A673 (cell line): ENCODE measurements at regions not wholly inside any gene's neighbourhood (a gene's known extent, or its start where the extent isn't known, plus 50 kb on each side); places are given as distances from the start of the nearest gene placed in this dataset.

Experiments
- BruUV-seq: library from RNA; stranded (reverse); fragments of 400-500 nt; replicated peaks from 2 replicates; lab custom pipeline; 2021; lab: Mats Ljungman, UMichigan
- CTCF ChIA-PET: fragments of 300-600 bp; sonication (Branson Sonifier 250); formaldehyde crosslinking; loops from one replicate; lab custom pipeline; 2022; ENCODE audit warnings: antibody characterized with exemption; lab: Charles Lee
- POLR2A ChIA-PET: fragments of 300-600 bp; sonication (Branson Sonifier 250); formaldehyde crosslinking; loops from one replicate; lab custom pipeline; 2022; ENCODE audit warnings: antibody characterized with exemption; ENCODE audit not compliant: low non-redundant PET; lab: Charles Lee
- DNase-seq: peaks from one replicate; pipeline ENCODE4 v3.0.0-alpha.2; 2015; ENCODE audit warnings: low spot score
- H3K27ac ChIP-seq: fragments of 200-600 bp; sonication (generic); 2 replicates; pipeline ENCODE4 v1.5.1; 2016; ENCODE audit warnings: mixed run types, low read depth, mild to moderate bottlenecking, mixed read lengths, antibody characterized with exemption, low read length; ENCODE audit not compliant: poor library complexity, severe bottlenecking
- H3K27me3 ChIP-seq: fragments of 200-600 bp; sonication (generic); replicated peaks from 2 replicates; pipeline ENCODE4 v1.6.1; 2017; ENCODE audit warnings: mixed run types, low read depth, mild to moderate bottlenecking, mixed read lengths, antibody characterized with exemption, low read length; ENCODE audit not compliant: insufficient read depth, poor library complexity
- H3K36me3 ChIP-seq: fragments of 200-600 bp; sonication (generic); 2 replicates; pipeline ENCODE4 v1.6.1; 2016; ENCODE audit warnings: mixed run types, mild to moderate bottlenecking, mixed read lengths, antibody characterized with exemption, low read length; ENCODE audit not compliant: insufficient read depth, poor library complexity, severe bottlenecking
- H3K4me1 ChIP-seq: fragments of 200-600 bp; sonication (generic); 2 replicates; pipeline ENCODE4 v1.6.1; 2017; ENCODE audit warnings: mixed run types, mild to moderate bottlenecking, mixed read lengths, antibody characterized with exemption, low read length; ENCODE audit not compliant: insufficient read depth, poor library complexity, severe bottlenecking
- H3K4me3 ChIP-seq: fragments of 200-600 bp; sonication (generic); 2 replicates; pipeline ENCODE4 v1.5.1; 2016; ENCODE audit warnings: low read depth, mixed run types, mild to moderate bottlenecking, mixed read lengths, low read length; ENCODE audit not compliant: poor library complexity, severe bottlenecking
- H3K9me3 ChIP-seq: fragments of 200-600 bp; sonication (generic); 2 replicates; pipeline ENCODE4 v1.6.1; 2016; ENCODE audit warnings: mixed run types, low read depth, mild to moderate bottlenecking, mixed read lengths, antibody characterized with exemption, low read length; ENCODE audit not compliant: poor library complexity, severe bottlenecking
- EZH2 ChIP-seq: fragments of 200-600 bp; sonication (generic); IDR thresholded peaks from 2 replicates; pipeline ENCODE4 v1.6.1; 2017; ENCODE audit warnings: borderline replicate concordance, low read depth, mild to moderate bottlenecking, mixed read lengths, antibody characterized with exemption, low read length; ENCODE audit not compliant: poor library complexity, severe bottlenecking
- intact Hi-C: fragments of 100-400 bp; cut with micrococcal nuclease; formaldehyde crosslinking; loops from one replicate; pipeline ENCODE4 v1.10.0; 2022; ENCODE audit not compliant: unreplicated experiment
- TF ChIP-seq, protein P1 (sequence below): fragments of 300-800, 200-600 bp; sonication (generic); conservative IDR thresholded peaks from 2 replicates; pipeline ENCODE4 v1.5.1; 2017; ENCODE audit warnings: low read depth, mild to moderate bottlenecking, antibody characterized with exemption, low read length, moderate library complexity, mixed read lengths

DNA sequence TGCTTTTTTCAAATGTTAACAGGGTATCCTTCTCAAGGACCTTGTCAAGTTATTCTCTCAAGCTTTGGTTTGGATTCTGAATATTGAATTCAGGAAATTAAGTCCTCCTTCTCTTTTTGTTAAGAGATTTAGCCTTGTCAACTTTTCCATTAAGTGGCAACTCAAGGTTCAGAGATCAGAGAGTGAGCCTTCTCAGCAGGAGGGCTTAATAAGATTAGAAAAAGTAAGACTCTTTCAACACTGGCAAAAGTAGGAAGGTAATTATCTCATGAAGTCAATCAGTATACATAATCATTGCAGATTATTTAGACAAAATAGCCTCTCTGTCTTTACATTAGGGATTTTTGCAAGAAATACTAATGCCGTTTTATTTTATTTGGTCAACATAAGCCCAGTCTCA, 330.7 kb downstream of the KIF2B start:
- DNase-seq = no peak
- CTCF ChIA-PET = no interaction called here
- no TSS peak for BruUV-seq
- Histone ChIP-seq H3K9me3 (no peaks in the 10 kb centered on the region), H3K4me3 (no peak overlapping the region), H3K27me3 (no peaks in the 10 kb centered on the region), H3K36me3 (no peaks in the 10 kb centered on the region), H3K27ac (no peak overlapping the region), H3K4me1 (no peaks in the 10 kb centered on the region)
- TF ChIP-seq EZH2 = no peak
- TF ChIP-seq, protein P1, sequence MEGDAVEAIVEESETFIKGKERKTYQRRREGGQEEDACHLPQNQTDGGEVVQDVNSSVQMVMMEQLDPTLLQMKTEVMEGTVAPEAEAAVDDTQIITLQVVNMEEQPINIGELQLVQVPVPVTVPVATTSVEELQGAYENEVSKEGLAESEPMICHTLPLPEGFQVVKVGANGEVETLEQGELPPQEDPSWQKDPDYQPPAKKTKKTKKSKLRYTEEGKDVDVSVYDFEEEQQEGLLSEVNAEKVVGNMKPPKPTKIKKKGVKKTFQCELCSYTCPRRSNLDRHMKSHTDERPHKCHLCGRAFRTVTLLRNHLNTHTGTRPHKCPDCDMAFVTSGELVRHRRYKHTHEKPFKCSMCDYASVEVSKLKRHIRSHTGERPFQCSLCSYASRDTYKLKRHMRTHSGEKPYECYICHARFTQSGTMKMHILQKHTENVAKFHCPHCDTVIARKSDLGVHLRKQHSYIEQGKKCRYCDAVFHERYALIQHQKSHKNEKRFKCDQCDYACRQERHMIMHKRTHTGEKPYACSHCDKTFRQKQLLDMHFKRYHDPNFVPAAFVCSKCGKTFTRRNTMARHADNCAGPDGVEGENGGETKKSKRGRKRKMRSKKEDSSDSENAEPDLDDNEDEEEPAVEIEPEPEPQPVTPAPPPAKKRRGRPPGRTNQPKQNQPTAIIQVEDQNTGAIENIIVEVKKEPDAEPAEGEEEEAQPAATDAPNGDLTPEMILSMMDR = no peak
- intact Hi-C loops = no loop called here
- POLR2A ChIA-PET = no interaction called here

DNA sequence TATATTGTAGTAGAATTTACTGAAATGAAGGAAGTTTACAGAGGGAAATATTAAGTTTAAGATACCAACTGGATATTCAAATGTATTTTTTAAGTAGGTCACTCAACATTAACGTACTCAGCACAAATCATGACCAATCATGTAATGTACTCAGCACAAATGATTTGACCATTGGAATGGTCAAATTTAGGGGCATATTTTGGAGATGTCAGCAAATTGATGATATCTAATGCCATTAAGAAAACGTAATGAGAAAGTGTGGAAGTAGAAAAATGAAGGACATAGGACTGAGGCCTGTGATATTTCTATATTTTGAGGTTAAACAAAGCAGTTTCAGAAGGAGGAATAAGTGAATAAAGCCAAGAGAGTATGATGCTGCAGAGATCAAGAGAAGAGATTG, 334.8 kb downstream of the KIF2B start:
- POLR2A ChIA-PET = no interaction called here
- no peak overlapping the region for H3K27ac ChIP-seq
- H3K4me3 ChIP-seq = no peak overlapping the region
- BruUV-seq = no TSS peak
- H3K4me1 ChIP-seq = no peaks in the 10 kb centered on the region
- CTCF ChIA-PET = no interaction called here
- H3K36me3 ChIP-seq = no peaks in the 10 kb centered on the region
- no peaks in the 10 kb centered on the region for H3K27me3 ChIP-seq
- intact Hi-C loops = no loop called here
- no peaks in the 10 kb centered on the region for H3K9me3 ChIP-seq
- TF ChIP-seq, protein P1 = no peak
- no peak for TF ChIP-seq EZH2
- no peak for DNase-seq

DNA sequence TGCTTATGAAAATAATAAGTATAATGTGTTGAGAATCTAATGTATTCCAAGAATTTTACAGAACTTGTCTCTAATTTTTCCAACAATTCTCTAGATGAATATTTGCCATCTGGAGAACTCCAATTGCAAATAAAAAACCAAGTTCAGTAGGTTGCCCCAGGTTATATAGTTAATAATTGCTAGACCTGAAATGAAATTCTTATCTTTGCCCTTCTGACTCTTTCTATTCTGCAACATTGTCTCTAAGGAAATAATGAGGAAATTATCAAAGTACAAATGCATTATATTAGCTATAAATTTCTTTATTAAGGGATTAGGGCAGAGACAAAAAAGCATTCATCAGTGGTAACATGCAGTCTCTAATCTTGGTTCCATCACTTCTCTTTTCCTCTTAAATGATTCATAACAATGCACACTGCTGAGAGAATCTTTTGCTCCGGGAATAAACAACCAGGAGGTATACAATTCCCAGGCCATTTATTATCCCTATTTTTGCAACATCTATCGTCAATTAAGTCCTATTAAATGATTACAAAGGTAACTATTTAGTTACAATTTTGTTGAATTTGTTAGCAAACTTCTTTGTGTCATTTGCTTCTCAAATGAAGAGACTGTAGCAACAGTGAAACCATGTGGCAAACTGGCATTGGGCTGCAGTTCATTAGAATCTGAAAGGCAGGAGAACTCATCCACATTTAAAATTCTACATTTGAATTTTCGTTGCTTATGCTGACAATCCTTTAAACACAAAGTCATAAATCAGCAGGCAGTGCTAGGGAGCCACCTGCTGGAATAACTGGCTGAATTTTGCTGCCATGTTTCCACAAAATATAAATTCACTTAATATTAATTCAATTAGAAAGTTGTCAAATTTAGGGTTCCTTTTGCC, 349.6 kb downstream of the KIF2B start:
- Histone ChIP-seq H3K27ac (no peak overlapping the region), H3K36me3 (no peaks in the 10 kb centered on the region), H3K4me3 (no peak overlapping the region), H3K9me3 (no peaks in the 10 kb centered on the region), H3K4me1 (no peaks in the 10 kb centered on the region), H3K27me3 (no peaks in the 10 kb centered on the region)
- BruUV-seq = no TSS peak
- CTCF ChIA-PET = no interaction called here
- no peak for TF ChIP-seq EZH2
- TF ChIP-seq, protein P1 = peak; percentile 65
- peak; percentile 45 for DNase-seq
- POLR2A ChIA-PET = no interaction called here
- intact Hi-C loops = loop anchor here (1.0 to 10.0 kb wide), 4 partner anchors 254 to 1785 kb away; no protein-coding TSS in a partner anchor
